Spleen (tissue), 7 donors: ENCODE measurements at regions not wholly inside any gene's neighbourhood (a gene's known extent, or its start where the extent isn't known, plus 50 kb on each side); places are given as distances from the start of the nearest gene placed in this dataset.

Experiments
- CTCF ChIP-seq, 11 experiments: fragments of 200-600 bp in 7 of 11; fragments of 450-650 bp in 4 of 11; sonication (generic) in 4 of 11; IDR thresholded peaks in 8 of 11; conservative IDR thresholded peaks in 3 of 11; 1 replicate in 7 of 11; 2 replicates in 4 of 11; pipeline versions ENCODE4 v1.4.0 to v1.8.0; 2016 to 2021; ENCODE audit warnings: antibody characterized with exemption in 11 of 11, inconsistent platforms in 4 of 11, mild to moderate bottlenecking in 1 of 11
- POLR2A ChIP-seq, 3 donors: fragments of 450-650 bp; IDR thresholded peaks; one replicate each; pipeline ENCODE4 v1.5.1; 2017; ENCODE audit warnings: antibody characterized with exemption in 3 of 3, mild to moderate bottlenecking in 1 of 3
- donor health status: DM: no; HTN: no; CAD: no; lungs with moderate emphysema.
- donor health status: DM: no; HTN: no; CAD: no.
- donor health status: DM: no; HTN: no; CAD: no.

GRCh38 chr4:16384576-16384975 lies 158.3 kb upstream of the TAPT1 start:
- TF ChIP-seq CTCF (IDR thresholded peaks at IDR 0.05 in 8 of 11, conservative IDR thresholded peaks at IDR 0.05 in 3 of 11) (no peak), POLR2A (IDR thresholded peaks at IDR 0.05) (no peak)
